Liver (tissue), 3 donors: ENCODE measurements at regions not wholly inside any gene's neighbourhood (a gene's known extent, or its start where the extent isn't known, plus 50 kb on each side); places are given as distances from the start of the nearest gene placed in this dataset.

Source experiments
- EGR1 ChIP-seq, 2 donors: IDR thresholded peaks; 2 replicates each; pipeline ENCODE4 v1.6.1; 2016 to 2018; ENCODE audit warnings: antibody characterized with exemption in 2 of 2, low read depth in 2 of 2
- FOXA1 ChIP-seq: IDR thresholded peaks from 2 replicates; pipeline ENCODE4 v1.6.1; 2016; ENCODE audit warnings: antibody characterized with exemption
- GABPA ChIP-seq, 2 donors: IDR thresholded peaks in 1 of 2; conservative IDR thresholded peaks in 1 of 2; 2 replicates each; pipeline ENCODE4 v1.6.1; 2016; ENCODE audit warnings: antibody characterized with exemption in 2 of 2, mild to moderate bottlenecking in 1 of 2, moderate library complexity in 1 of 2
- JUND ChIP-seq, 2 donors: IDR thresholded peaks; 2 replicates each; pipeline ENCODE4 v1.6.1; 2016; ENCODE audit warnings: antibody characterized with exemption in 2 of 2
- NR2F2 ChIP-seq: IDR thresholded peaks from 2 replicates; pipeline ENCODE4 v1.6.1; 2016; ENCODE audit warnings: antibody characterized with exemption
- RXRA ChIP-seq, 2 donors: IDR thresholded peaks; 2 replicates each; pipeline ENCODE4 v1.6.1; 2017 to 2018; ENCODE audit warnings: antibody characterized with exemption in 2 of 2, mild to moderate bottlenecking in 1 of 2
- SP1 ChIP-seq: IDR thresholded peaks from 2 replicates; pipeline ENCODE4 v1.6.1; 2018; ENCODE audit warnings: antibody characterized with exemption, mild to moderate bottlenecking
- TF ChIP-seq, protein P1 (sequence below): IDR thresholded peaks from 2 replicates; pipeline ENCODE4 v1.6.1; 2016; ENCODE audit warnings: antibody characterized with exemption, mild to moderate bottlenecking
- TF ChIP-seq, protein P2 (sequence below): fragments of 150-350 bp; IDR thresholded peaks from 2 replicates; pipeline ENCODE4 v1.5.1; 2017; ENCODE audit warnings: improper control_type of control experiment, low read depth, low read length; ENCODE audit not compliant: missing input control
- TF ChIP-seq, protein P3 (sequence below): IDR thresholded peaks from 2 replicates; pipeline ENCODE4 v1.6.1; 2016; ENCODE audit warnings: antibody characterized with exemption
- TF ChIP-seq, protein P4 (sequence below): IDR thresholded peaks from 2 replicates; pipeline ENCODE4 v1.6.1; 2016; ENCODE audit warnings: antibody characterized with exemption
- donor health status: healthy.
- donor health status: healthy.

DNA sequence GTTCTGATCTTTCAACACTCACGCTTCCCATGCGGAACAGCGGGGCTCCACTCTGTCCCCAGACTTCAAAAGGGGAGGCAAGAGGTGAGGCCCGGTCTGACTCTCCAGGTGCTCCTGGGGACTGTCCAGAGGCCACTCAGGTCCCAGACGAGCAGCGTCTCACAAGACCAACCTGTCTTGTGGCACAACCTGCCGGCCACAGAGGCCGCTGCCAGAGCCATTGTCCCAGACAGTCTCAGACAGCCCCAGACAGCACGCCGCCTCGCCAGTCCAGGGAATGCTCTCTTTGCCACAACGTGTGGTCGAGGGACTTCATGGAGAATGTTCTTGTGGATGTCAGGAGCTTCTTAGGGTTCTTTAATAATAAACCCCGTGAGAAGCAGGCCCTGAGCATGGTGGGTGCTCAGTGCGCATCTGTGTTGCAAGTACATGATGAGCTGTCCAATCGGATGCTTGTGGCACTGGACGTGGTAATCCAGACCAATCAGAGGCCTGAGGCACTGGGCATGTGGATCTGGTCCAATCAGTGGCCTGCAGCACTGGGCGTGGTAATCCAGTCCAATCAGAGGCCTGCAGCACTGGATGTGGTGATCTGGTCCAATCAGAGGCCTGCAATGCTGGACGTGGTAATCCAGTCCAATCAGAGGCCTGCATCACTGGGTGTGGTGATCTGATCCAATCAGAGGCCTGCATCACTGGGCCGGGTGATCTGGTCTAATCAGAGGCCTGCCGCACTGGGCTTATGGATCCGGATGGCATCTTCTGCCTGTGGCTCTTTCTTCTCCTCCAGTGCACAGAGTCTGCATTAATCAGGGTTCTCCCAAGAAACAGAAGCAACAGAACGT lies 76.4 kb downstream of the TMEM18 start:
- TF ChIP-seq, protein P1, sequence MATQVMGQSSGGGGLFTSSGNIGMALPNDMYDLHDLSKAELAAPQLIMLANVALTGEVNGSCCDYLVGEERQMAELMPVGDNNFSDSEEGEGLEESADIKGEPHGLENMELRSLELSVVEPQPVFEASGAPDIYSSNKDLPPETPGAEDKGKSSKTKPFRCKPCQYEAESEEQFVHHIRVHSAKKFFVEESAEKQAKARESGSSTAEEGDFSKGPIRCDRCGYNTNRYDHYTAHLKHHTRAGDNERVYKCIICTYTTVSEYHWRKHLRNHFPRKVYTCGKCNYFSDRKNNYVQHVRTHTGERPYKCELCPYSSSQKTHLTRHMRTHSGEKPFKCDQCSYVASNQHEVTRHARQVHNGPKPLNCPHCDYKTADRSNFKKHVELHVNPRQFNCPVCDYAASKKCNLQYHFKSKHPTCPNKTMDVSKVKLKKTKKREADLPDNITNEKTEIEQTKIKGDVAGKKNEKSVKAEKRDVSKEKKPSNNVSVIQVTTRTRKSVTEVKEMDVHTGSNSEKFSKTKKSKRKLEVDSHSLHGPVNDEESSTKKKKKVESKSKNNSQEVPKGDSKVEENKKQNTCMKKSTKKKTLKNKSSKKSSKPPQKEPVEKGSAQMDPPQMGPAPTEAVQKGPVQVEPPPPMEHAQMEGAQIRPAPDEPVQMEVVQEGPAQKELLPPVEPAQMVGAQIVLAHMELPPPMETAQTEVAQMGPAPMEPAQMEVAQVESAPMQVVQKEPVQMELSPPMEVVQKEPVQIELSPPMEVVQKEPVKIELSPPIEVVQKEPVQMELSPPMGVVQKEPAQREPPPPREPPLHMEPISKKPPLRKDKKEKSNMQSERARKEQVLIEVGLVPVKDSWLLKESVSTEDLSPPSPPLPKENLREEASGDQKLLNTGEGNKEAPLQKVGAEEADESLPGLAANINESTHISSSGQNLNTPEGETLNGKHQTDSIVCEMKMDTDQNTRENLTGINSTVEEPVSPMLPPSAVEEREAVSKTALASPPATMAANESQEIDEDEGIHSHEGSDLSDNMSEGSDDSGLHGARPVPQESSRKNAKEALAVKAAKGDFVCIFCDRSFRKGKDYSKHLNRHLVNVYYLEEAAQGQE: no peak
- TF ChIP-seq, protein P2, sequence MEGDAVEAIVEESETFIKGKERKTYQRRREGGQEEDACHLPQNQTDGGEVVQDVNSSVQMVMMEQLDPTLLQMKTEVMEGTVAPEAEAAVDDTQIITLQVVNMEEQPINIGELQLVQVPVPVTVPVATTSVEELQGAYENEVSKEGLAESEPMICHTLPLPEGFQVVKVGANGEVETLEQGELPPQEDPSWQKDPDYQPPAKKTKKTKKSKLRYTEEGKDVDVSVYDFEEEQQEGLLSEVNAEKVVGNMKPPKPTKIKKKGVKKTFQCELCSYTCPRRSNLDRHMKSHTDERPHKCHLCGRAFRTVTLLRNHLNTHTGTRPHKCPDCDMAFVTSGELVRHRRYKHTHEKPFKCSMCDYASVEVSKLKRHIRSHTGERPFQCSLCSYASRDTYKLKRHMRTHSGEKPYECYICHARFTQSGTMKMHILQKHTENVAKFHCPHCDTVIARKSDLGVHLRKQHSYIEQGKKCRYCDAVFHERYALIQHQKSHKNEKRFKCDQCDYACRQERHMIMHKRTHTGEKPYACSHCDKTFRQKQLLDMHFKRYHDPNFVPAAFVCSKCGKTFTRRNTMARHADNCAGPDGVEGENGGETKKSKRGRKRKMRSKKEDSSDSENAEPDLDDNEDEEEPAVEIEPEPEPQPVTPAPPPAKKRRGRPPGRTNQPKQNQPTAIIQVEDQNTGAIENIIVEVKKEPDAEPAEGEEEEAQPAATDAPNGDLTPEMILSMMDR: no peak
- no peak for TF ChIP-seq FOXA1
- TF ChIP-seq NR2F2: no peak
- TF ChIP-seq EGR1 (IDR thresholded peaks at IDR 0.05; ENCODE audit: low read depth in 2 of 2): no peak
- TF ChIP-seq, protein P3, sequence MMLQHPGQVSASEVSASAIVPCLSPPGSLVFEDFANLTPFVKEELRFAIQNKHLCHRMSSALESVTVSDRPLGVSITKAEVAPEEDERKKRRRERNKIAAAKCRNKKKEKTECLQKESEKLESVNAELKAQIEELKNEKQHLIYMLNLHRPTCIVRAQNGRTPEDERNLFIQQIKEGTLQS: no peak
- no peak for TF ChIP-seq GABPA (IDR thresholded peaks at IDR 0.05 in 1 of 2, conservative IDR thresholded peaks at IDR 0.05 in 1 of 2)
- TF ChIP-seq, protein P4, sequence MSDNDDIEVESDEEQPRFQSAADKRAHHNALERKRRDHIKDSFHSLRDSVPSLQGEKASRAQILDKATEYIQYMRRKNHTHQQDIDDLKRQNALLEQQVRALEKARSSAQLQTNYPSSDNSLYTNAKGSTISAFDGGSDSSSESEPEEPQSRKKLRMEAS: no peak
- no peak for TF ChIP-seq RXRA (IDR thresholded peaks at IDR 0.05)
- no peak for TF ChIP-seq JUND (IDR thresholded peaks at IDR 0.05)
- TF ChIP-seq SP1: no peak
